Glomerular endothelial cell (primary cell): ENCODE measurements at regions not wholly inside any gene's neighbourhood (a gene's known extent, or its start where the extent isn't known, plus 50 kb on each side); places are given as distances from the start of the nearest gene placed in this dataset.
A peak's percentile ranks its signal among the peaks of the same experiment; 100 is the strongest.
"Not testable (repeated sequence)": the region's sequence is repeated elsewhere in the genome, so short reads cannot be mapped to it uniquely, and the experiment has no call there.

Experiments used
- DNase-seq: peaks from one replicate; pipeline ENCODE4 v3.0.0-alpha.2; 2011; ENCODE audit warnings: low read depth, low spot score; ENCODE audit errors: extremely low read depth

- no peak for DNase-seq
These were observed 67.4 kb downstream of the ARRDC3 start for GRCh38 chr5:91315701-91316100.

GRCh38 chr5:91313757-91314673 lies 69.1 kb downstream of the ARRDC3 start:
- peak; percentile 83 for DNase-seq

- DNase-seq, result no peak
These were observed 70.4 kb downstream of the ARRDC3 start for GRCh38 chr5:91312698-91313097.

- peak; percentile 99 for DNase-seq
These were observed 71.2 kb downstream of the ARRDC3 start for GRCh38 chr5:91311697-91312501.

GRCh38 chr5:91311168-91311696 lies 71.9 kb downstream of the ARRDC3 start:
- no peak for DNase-seq

GRCh38 chr5:91308157-91308556 lies 75.0 kb downstream of the ARRDC3 start:
- not testable (repeated sequence) for DNase-seq

- DNase-seq, result no peak
These were observed 76.1 kb downstream of the ARRDC3 start for GRCh38 chr5:91307048-91307447.

- no peak for DNase-seq
These were observed 76.6 kb downstream of the ARRDC3 start for GRCh38 chr5:91306497-91306896.

- no peak for DNase-seq
These were observed 77.5 kb downstream of the ARRDC3 start for GRCh38 chr5:91305640-91306039.

GRCh38 chr5:91304015-91304414 lies 79.1 kb downstream of the ARRDC3 start:
- not testable (repeated sequence) for DNase-seq

GRCh38 chr5:91302958-91303357 lies 80.2 kb downstream of the ARRDC3 start:
- no peak for DNase-seq

GRCh38 chr5:91302305-91302704 lies 80.8 kb downstream of the ARRDC3 start:
- no peak for DNase-seq

GRCh38 chr5:91301106-91301846 lies 81.8 kb downstream of the ARRDC3 start:
- DNase-seq, result no peak

- DNase-seq, result no peak
These were observed 85.1 kb downstream of the ARRDC3 start for GRCh38 chr5:91297994-91298393.

- no peak for DNase-seq
These were observed 86.4 kb downstream of the ARRDC3 start for GRCh38 chr5:91296674-91297143.

GRCh38 chr5:91296102-91296501 lies 87.0 kb downstream of the ARRDC3 start:
- DNase-seq, result not testable (repeated sequence)

- no peak for DNase-seq
These were observed 90.0 kb downstream of the ARRDC3 start for GRCh38 chr5:91293131-91293530.

- DNase-seq, result no peak
These were observed 91.2 kb downstream of the ARRDC3 start for GRCh38 chr5:91291628-91292569.

- no peak for DNase-seq
These were observed 94.8 kb downstream of the ARRDC3 start for GRCh38 chr5:91288118-91288916.
